ENCODE measurements at regions not wholly inside any gene's neighbourhood (a gene's known extent, or its start where the extent isn't known, plus 50 kb on each side); places are given as distances from the start of the nearest gene placed in this dataset.

DNA sequence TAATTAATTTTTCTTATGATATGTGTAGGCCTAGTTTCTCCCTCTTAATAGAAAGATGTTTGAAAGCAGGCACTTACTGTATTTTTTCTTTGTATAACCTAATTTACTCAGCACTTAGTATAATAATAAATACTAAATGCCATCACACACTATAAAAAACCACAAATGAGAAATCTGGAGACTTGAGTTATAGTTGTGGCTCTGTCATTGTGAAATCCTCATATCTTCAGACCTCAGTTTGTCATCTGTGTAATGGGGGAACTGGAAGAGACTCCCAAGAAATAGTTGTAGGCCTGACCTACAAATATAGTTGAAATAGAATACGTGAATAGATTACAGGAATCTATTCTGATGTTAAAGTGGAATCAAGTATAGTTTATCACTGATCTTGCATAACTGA is 287.6 kb upstream of the DPH6 start:
- TF ChIP-seq POLR2AphosphoS5 (IDR thresholded peaks at IDR 0.05; ENCODE audit: low read depth, low read length) (no peak), SIN3A (IDR thresholded peaks at IDR 0.05; ENCODE audit: borderline replicate concordance, insufficient read depth, low read depth, low read length) (no peak), TCF7L2 (IDR thresholded peaks at IDR 0.05; ENCODE audit: low read depth, low read length) (no peak)
- TF ChIP-seq, protein P1, sequence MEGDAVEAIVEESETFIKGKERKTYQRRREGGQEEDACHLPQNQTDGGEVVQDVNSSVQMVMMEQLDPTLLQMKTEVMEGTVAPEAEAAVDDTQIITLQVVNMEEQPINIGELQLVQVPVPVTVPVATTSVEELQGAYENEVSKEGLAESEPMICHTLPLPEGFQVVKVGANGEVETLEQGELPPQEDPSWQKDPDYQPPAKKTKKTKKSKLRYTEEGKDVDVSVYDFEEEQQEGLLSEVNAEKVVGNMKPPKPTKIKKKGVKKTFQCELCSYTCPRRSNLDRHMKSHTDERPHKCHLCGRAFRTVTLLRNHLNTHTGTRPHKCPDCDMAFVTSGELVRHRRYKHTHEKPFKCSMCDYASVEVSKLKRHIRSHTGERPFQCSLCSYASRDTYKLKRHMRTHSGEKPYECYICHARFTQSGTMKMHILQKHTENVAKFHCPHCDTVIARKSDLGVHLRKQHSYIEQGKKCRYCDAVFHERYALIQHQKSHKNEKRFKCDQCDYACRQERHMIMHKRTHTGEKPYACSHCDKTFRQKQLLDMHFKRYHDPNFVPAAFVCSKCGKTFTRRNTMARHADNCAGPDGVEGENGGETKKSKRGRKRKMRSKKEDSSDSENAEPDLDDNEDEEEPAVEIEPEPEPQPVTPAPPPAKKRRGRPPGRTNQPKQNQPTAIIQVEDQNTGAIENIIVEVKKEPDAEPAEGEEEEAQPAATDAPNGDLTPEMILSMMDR (IDR thresholded peaks at IDR 0.05) = no peak
- TF ChIP-seq, protein P2, sequence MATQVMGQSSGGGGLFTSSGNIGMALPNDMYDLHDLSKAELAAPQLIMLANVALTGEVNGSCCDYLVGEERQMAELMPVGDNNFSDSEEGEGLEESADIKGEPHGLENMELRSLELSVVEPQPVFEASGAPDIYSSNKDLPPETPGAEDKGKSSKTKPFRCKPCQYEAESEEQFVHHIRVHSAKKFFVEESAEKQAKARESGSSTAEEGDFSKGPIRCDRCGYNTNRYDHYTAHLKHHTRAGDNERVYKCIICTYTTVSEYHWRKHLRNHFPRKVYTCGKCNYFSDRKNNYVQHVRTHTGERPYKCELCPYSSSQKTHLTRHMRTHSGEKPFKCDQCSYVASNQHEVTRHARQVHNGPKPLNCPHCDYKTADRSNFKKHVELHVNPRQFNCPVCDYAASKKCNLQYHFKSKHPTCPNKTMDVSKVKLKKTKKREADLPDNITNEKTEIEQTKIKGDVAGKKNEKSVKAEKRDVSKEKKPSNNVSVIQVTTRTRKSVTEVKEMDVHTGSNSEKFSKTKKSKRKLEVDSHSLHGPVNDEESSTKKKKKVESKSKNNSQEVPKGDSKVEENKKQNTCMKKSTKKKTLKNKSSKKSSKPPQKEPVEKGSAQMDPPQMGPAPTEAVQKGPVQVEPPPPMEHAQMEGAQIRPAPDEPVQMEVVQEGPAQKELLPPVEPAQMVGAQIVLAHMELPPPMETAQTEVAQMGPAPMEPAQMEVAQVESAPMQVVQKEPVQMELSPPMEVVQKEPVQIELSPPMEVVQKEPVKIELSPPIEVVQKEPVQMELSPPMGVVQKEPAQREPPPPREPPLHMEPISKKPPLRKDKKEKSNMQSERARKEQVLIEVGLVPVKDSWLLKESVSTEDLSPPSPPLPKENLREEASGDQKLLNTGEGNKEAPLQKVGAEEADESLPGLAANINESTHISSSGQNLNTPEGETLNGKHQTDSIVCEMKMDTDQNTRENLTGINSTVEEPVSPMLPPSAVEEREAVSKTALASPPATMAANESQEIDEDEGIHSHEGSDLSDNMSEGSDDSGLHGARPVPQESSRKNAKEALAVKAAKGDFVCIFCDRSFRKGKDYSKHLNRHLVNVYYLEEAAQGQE (IDR thresholded peaks at IDR 0.05; ENCODE audit: insufficient read depth in 1 of 2, low read depth in 2 of 2, low read length in 1 of 2) = no peak

Measured in Panc1 (cell line).